ENCODE measurements at regions not wholly inside any gene's neighbourhood (a gene's known extent, or its start where the extent isn't known, plus 50 kb on each side); places are given as distances from the start of the nearest gene placed in this dataset.

DNA sequence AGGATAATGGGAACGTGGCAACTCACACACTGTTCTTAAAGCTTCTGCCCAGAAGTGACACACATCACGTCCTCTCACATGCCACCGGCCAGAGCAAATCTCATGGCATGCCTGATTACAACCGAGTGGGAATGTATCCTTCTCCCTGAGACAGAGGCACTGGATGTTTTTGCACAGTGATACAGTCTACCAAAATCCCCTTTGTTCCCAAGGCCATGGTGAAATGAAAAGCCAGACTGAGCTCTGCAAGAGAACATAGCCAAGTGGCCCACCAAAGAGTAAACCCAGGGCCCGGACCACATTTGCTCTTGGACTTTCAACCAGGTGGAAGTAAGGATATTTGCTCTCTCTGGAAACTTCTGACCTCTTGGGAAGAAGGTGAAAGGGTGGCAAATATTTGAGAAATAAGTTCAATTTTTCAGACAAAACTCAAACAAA is 186.2 kb upstream of the STT3B start (continued):
- no peak for TF ChIP-seq CHD2 (IDR thresholded peaks at IDR 0.05; ENCODE audit: low read depth, low read length)
- no peak for TF ChIP-seq KMT2A (CRISPR knock-in tag; IDR thresholded peaks at IDR 0.05)
- TF ChIP-seq NCOA2 (CRISPR knock-in tag; IDR thresholded peaks at IDR 0.05), result peak; percentile 89
- TF ChIP-seq ZNF205 (CRISPR knock-in tag; IDR thresholded peaks at IDR 0.05), result 0 out of 2 replicates have a peak, but pooled peaks have one; percentile 44
- TF ChIP-seq, protein P1, sequence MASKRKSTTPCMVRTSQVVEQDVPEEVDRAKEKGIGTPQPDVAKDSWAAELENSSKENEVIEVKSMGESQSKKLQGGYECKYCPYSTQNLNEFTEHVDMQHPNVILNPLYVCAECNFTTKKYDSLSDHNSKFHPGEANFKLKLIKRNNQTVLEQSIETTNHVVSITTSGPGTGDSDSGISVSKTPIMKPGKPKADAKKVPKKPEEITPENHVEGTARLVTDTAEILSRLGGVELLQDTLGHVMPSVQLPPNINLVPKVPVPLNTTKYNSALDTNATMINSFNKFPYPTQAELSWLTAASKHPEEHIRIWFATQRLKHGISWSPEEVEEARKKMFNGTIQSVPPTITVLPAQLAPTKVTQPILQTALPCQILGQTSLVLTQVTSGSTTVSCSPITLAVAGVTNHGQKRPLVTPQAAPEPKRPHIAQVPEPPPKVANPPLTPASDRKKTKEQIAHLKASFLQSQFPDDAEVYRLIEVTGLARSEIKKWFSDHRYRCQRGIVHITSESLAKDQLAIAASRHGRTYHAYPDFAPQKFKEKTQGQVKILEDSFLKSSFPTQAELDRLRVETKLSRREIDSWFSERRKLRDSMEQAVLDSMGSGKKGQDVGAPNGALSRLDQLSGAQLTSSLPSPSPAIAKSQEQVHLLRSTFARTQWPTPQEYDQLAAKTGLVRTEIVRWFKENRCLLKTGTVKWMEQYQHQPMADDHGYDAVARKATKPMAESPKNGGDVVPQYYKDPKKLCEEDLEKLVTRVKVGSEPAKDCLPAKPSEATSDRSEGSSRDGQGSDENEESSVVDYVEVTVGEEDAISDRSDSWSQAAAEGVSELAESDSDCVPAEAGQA (IDR thresholded peaks at IDR 0.05; ENCODE audit: low read depth), result no peak
- TF ChIP-seq, protein P1 (CRISPR knock-in tag; IDR thresholded peaks at IDR 0.05; ENCODE audit: borderline replicate concordance), result no peak
- TF ChIP-seq, protein P2, sequence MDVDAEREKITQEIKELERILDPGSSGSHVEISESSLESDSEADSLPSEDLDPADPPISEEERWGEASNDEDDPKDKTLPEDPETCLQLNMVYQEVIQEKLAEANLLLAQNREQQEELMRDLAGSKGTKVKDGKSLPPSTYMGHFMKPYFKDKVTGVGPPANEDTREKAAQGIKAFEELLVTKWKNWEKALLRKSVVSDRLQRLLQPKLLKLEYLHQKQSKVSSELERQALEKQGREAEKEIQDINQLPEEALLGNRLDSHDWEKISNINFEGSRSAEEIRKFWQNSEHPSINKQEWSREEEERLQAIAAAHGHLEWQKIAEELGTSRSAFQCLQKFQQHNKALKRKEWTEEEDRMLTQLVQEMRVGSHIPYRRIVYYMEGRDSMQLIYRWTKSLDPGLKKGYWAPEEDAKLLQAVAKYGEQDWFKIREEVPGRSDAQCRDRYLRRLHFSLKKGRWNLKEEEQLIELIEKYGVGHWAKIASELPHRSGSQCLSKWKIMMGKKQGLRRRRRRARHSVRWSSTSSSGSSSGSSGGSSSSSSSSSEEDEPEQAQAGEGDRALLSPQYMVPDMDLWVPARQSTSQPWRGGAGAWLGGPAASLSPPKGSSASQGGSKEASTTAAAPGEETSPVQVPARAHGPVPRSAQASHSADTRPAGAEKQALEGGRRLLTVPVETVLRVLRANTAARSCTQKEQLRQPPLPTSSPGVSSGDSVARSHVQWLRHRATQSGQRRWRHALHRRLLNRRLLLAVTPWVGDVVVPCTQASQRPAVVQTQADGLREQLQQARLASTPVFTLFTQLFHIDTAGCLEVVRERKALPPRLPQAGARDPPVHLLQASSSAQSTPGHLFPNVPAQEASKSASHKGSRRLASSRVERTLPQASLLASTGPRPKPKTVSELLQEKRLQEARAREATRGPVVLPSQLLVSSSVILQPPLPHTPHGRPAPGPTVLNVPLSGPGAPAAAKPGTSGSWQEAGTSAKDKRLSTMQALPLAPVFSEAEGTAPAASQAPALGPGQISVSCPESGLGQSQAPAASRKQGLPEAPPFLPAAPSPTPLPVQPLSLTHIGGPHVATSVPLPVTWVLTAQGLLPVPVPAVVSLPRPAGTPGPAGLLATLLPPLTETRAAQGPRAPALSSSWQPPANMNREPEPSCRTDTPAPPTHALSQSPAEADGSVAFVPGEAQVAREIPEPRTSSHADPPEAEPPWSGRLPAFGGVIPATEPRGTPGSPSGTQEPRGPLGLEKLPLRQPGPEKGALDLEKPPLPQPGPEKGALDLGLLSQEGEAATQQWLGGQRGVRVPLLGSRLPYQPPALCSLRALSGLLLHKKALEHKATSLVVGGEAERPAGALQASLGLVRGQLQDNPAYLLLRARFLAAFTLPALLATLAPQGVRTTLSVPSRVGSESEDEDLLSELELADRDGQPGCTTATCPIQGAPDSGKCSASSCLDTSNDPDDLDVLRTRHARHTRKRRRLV (CRISPR knock-in tag; IDR thresholded peaks at IDR 0.05), result no peak
- peak; percentile 86 for TF ChIP-seq ESRRA (CRISPR knock-in tag; IDR thresholded peaks at IDR 0.05; ENCODE audit: low read depth)
- no peak for TF ChIP-seq FOXC1 (CRISPR knock-in tag; IDR thresholded peaks at IDR 0.05; ENCODE audit: borderline replicate concordance)
- TF ChIP-seq, protein P3, sequence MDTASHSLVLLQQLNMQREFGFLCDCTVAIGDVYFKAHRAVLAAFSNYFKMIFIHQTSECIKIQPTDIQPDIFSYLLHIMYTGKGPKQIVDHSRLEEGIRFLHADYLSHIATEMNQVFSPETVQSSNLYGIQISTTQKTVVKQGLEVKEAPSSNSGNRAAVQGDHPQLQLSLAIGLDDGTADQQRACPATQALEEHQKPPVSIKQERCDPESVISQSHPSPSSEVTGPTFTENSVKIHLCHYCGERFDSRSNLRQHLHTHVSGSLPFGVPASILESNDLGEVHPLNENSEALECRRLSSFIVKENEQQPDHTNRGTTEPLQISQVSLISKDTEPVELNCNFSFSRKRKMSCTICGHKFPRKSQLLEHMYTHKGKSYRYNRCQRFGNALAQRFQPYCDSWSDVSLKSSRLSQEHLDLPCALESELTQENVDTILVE (CRISPR knock-in tag; IDR thresholded peaks at IDR 0.05), result peak; percentile 59; the same call in 1 of the 2 replicates
- TF ChIP-seq ZNF878 (CRISPR knock-in tag; IDR thresholded peaks at IDR 0.05), result peak; percentile 79; the same call in 1 of the 2 replicates
- TF ChIP-seq GABPB1 (CRISPR knock-in tag; IDR thresholded peaks at IDR 0.05), result no peak
- no peak for TF ChIP-seq AHR (CRISPR knock-in tag; IDR thresholded peaks at IDR 0.05)
- TF ChIP-seq CC2D1A (CRISPR knock-in tag; IDR thresholded peaks at IDR 0.05), result no peak
- TF ChIP-seq POLR2A (IDR thresholded peaks at IDR 0.05; ENCODE audit: insufficient read depth in 1 of 2, low read depth in 2 of 2, low read length in 2 of 2), result no peak
- no peak for TF ChIP-seq ZNF776 (CRISPR knock-in tag; IDR thresholded peaks at IDR 0.05)
- TF ChIP-seq, protein P4, sequence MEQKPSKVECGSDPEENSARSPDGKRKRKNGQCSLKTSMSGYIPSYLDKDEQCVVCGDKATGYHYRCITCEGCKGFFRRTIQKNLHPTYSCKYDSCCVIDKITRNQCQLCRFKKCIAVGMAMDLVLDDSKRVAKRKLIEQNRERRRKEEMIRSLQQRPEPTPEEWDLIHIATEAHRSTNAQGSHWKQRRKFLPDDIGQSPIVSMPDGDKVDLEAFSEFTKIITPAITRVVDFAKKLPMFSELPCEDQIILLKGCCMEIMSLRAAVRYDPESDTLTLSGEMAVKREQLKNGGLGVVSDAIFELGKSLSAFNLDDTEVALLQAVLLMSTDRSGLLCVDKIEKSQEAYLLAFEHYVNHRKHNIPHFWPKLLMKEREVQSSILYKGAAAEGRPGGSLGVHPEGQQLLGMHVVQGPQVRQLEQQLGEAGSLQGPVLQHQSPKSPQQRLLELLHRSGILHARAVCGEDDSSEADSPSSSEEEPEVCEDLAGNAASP (CRISPR knock-in tag; IDR thresholded peaks at IDR 0.05; ENCODE audit: borderline replicate concordance), result no peak
- no peak for TF ChIP-seq ZFP36 (IDR thresholded peaks at IDR 0.05; ENCODE audit: borderline replicate concordance, low read depth, low read length, partially characterized antibody)

Data from HepG2 (cell line).